Epithelial cell of proximal tubule (primary cell): ENCODE measurements at regions not wholly inside any gene's neighbourhood (a gene's known extent, or its start where the extent isn't known, plus 50 kb on each side); places are given as distances from the start of the nearest gene placed in this dataset.

ENCODE experiments used
- DNase-seq: peaks from one replicate; pipeline ENCODE4 v3.0.0-alpha.2; 2011; ENCODE audit warnings: low read depth
- H3K4me3 ChIP-seq: 2 replicates; pipeline ENCODE4 v1.5.1; 2011; ENCODE audit warnings: low read depth, mild to moderate bottlenecking, low read length
- TF ChIP-seq, protein P1 (sequence below): conservative IDR thresholded peaks from 2 replicates; pipeline ENCODE4 v1.5.1; 2012; ENCODE audit warnings: low read depth, mild to moderate bottlenecking, low read length

DNA sequence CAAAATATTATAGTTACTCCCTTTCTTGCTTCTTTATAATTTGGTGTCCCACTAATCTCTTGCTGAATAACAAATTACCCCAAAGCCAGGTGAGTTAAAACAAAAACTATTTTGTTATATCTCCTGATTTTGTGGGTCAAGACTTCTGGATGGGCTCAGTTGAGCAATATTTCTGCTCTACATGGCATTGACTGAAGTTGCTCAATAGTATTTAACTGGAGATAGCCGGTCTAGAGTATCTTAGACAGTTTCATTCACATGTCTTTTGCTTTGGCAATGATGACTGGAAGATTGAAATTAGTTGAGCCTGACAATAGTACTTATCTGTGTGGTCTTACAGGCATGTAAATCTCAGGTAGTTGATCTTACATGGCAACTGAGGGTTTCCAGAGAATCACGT is 51.0 kb upstream of the TP63 start:
- DNase-seq: no peak
- no peak overlapping the region for H3K4me3 ChIP-seq
- TF ChIP-seq, protein P1, sequence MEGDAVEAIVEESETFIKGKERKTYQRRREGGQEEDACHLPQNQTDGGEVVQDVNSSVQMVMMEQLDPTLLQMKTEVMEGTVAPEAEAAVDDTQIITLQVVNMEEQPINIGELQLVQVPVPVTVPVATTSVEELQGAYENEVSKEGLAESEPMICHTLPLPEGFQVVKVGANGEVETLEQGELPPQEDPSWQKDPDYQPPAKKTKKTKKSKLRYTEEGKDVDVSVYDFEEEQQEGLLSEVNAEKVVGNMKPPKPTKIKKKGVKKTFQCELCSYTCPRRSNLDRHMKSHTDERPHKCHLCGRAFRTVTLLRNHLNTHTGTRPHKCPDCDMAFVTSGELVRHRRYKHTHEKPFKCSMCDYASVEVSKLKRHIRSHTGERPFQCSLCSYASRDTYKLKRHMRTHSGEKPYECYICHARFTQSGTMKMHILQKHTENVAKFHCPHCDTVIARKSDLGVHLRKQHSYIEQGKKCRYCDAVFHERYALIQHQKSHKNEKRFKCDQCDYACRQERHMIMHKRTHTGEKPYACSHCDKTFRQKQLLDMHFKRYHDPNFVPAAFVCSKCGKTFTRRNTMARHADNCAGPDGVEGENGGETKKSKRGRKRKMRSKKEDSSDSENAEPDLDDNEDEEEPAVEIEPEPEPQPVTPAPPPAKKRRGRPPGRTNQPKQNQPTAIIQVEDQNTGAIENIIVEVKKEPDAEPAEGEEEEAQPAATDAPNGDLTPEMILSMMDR: no peak
